Embryonic facial prominence (tissue), 1 donor: ENCODE measurements at regions not wholly inside any gene's neighbourhood (a gene's known extent, or its start where the extent isn't known, plus 50 kb on each side); places are given as distances from the start of the nearest gene placed in this dataset.

Experiments
- DNase-seq: peaks from one replicate; pipeline ENCODE4 v3.0.0-alpha.2; 2016; ENCODE audit errors: extremely low spot score

DNA sequence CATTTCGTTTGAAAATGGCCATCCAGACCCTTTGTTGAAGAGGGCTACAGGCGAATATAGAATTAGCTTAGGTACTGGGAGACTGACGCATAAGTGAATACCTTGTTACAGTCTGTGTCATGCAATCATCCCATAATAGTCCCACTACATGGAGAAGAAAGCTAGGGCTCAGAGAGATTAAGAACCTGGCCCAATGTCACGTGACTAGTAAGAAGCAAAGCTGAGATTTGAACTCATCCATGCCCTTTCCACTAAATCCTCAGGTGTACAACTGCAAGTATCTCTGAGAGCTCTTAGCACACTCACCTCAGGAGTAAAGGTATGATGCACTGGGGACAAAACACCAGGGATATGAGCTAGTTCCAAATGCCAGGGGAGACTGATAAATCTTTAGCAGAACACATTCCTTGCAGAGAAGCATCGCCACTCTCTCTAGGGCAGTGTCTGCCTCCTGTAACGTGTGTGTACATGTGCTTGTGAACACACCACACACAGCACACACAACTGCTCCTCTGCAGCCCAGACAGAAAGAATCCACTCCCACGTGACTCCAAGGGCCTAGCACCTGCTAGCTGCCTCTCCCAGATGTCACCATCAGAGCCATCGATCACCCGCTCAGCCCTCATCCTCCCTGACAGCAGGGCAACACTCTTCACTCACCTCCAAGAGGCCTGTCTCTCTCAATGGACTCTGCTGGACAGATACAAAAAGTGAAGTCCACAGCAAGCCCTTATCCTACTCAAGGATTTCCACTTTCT is 402.8 kb downstream of the NXPE2 start:
- no peak for DNase-seq

GRCh38 chr11:115081972-115082371 is 403.6 kb downstream of the NXPE2 start:
- DNase-seq = no peak

- DNase-seq = no peak
Observed at GRCh38 chr11:115083144-115083806, 404.9 kb downstream of the NXPE2 start.

- no peak for DNase-seq
Observed at GRCh38 chr11:115084231-115084630, 405.9 kb downstream of the NXPE2 start.

DNA sequence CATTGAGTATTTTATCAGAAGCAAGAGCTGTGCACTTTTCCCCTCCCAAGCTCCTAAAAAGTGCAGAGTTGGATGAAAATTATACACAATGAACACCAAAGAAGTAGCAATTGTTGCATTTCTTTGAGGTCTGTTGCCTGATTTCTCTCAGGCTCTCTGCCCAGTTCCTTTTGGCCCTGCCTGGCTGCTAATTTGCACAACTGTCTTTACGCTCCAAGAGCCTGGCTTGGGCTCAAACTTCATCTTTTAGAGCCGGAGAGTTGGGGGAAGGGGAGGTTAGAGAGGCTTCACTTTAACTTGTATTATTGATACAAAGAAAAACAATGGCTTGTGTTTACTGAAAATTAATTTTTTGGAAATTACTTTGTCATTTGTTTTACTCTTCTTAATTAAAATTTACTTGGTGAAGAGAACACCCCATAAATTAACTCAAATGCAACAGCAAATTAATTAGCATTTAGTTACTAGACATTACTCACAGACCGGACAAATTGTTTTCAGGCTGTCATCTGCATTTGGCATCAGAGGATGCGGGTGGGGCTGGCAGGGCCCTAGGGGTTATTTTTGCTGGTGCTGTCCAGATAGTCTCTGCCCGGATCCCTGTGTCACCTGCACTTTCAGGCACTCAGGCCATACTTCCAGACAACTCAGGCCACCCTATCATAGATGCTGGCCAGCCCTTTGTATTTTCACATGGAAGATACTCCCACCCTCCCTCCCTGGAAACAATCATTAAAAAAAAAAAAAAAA is 407.3 kb downstream of the NXPE2 start:
- DNase-seq = no peak

DNA sequence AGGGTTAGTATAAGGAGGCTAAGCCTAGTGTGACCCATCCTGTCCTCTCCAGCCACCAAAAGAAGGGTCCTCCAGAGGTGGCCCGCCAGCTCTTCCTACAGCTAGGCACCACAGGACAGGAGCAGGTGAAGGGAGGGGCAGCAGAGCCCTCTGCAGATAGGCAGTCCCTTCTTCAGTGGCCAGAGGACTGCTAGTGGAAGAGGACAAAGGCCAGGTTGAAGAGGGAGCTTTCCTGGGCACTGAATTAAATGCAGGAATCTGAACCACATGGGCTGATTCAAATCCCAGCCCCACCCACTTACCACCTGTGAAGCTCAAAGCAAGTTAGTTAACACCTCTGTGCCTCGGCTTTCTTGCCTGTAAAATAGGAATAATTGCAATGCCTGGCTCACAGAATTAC is 409.5 kb downstream of the NXPE2 start:
- no peak for DNase-seq

DNA sequence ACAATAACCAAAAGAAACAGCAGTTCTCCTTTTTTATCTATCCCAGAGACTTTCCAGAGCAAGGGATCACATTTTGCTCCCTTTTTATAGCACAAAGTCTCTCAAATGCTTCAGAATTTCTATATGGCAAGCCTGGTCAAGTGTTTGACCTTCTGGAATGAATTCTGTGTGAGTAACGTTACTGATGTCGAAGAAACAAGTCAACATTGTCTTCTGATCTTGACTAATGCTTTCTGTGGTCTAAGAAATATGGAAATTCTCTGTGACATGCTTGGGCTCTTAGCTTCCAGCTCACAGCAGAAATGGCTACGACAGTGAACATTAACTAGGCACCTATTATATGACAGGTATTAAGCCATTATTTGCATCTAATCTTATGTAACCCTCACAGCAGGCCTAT is 411.7 kb downstream of the CADM1 start:
- DNase-seq = no peak

- no peak for DNase-seq
Observed at GRCh38 chr11:115097796-115098408, 406.3 kb downstream of the CADM1 start.

DNA sequence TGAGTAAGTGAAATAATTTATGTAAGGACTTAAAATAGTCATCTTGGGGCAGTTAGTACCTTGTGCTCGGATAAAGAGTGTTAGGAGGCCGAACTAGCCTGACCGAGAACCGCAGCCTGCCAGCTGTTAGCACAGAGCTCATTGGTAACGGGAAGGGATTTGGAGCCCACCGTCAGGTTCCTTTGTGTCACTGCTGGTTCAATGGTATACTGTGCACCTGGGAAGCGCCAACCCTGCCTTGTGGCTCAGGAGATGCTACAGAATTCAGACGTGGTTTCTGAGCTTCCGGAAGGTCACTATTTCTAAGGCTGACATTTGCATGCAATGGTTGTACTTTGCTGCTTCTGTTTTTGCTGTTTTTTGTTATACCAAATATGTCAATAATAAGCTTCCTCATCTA is 403.5 kb downstream of the CADM1 start:
- DNase-seq = no peak

- no peak for DNase-seq
Observed at GRCh38 chr11:115103921-115104320, 400.3 kb downstream of the CADM1 start.

DNA sequence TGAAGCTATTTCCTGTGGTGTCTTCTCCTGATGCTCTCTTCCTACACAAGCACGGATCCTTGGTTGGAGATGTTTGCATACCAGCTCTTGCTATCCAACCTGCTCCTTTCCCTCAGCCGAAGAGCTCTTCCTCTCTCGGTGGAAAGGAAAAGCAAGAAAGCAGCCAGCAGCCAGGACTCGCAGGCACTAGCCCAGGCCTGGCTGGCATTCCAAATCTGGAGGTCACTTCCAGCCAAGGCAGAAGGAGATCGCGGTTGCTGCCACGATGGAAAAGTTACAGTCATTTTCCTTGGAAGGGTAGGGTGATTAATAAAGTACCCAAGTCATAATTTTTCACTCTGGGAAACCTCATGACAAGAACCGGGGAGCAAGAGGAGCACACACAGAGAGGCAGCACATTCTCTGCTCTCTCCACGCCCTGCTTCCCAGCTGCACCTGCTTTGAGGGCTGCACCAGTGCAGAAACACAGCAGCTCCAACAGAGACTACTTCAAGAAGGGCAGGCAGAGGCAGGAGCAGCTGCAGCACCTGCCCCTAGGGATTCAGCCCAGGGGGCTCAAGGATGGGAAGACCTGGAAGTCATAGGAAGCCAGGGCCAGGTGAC is 399.3 kb downstream of the CADM1 start:
- DNase-seq = no peak

DNA sequence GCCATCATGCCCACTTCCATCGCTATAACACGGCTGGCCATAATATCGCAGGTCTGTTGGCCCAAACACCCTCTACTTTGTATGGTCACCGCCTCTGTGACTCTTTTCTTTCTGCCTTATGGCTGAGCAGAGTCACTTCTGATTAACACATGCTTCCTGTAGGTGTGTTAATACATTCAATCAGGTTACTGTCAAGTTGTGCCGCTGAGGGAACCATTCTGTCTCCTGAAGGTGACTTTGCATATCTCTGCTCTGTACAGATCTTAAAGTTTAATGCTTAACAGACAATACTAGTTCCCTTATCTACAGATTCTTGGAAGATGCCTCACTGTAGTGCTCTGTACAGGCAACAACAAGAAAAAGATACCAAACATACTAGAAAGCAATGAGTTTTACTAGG is 393.1 kb downstream of the CADM1 start:
- no peak for DNase-seq

DNA sequence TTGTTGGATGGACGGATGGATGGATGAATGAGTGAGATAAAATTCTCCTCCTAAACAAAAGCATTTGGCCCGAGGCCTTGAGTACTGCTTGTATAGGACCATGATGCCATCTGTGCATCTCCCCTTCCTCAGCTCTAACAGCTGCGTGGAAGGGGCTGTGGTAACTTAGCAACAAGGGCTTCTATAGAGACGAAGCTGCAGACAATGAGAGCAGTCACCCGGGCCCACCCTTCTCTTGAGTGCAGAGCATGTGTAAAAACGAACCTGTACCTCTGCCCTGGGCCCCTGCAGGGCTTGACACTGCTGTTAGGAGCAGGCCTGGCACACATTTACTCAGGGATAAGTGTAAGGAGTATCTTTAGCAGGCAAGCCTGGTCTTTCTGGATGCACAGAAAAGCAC is 391.5 kb downstream of the CADM1 start:
- DNase-seq = no peak

DNA sequence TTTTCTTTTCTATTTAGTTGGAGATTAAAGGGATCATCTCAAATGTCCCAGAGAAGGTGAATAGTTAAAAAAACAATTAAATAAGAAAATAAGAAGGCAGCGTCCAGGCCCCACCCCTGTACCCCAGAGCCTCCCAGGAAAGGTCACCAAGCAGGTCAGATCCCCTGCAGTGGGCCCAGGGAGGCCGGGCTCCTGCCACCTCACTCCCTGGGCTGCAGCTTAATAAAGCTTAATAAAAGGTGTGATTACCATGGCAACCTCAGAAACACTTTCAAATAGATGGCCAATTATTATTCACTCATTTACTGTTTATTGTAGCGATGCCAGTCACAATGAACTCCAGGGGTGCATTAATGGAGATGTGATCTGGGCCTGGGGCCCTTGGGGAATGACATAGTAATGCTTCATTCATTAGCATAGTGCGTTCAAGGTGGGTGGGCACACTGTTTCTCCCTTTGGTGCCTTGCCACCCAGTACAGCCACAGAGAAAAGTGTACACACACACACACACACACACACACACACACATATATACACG is 386.2 kb downstream of the CADM1 start:
- DNase-seq = no peak

GRCh38 chr11:115119146-115119545 is 385.1 kb downstream of the CADM1 start:
- DNase-seq = no peak
